ENCODE measurements at regions not wholly inside any gene's neighbourhood (a gene's known extent, or its start where the extent isn't known, plus 50 kb on each side); places are given as distances from the start of the nearest gene placed in this dataset.

DNA sequence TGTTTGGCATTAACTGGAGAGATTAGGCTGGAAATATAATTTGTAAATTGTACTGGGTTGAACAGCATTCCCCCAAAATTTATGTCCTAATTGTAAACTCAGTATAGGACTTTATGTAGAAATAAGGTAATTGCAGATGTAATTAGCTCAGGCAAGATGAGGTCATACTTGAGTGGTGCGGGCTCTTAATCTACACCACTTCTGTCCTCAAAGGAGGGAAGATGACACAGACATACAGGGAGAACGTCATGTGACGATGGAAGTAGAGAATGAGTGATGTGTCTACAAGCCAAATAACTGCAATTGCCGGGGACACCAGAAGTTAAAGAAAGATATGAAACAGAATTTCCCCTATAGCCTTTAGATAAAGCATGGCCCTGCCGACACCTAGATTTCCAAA is 1501.1 kb upstream of the PIK3C3 start:
- no peaks in the 10 kb centered on the region for H3K4me1 ChIP-seq
- DNase-seq (ENCODE audit: low spot score in 2 of 2) = no peak
- WGBS = 88% methylated on average over 5 of the region's 5 CpGs
- H3K27ac ChIP-seq = no peak overlapping the region
- TF ChIP-seq POLR2AphosphoS5 (IDR thresholded peaks at IDR 0.05) (no peak), EP300 (IDR thresholded peaks at IDR 0.05) (no peak), POLR2A (IDR thresholded peaks at IDR 0.05) (no peak)
- TF ChIP-seq, protein P1, sequence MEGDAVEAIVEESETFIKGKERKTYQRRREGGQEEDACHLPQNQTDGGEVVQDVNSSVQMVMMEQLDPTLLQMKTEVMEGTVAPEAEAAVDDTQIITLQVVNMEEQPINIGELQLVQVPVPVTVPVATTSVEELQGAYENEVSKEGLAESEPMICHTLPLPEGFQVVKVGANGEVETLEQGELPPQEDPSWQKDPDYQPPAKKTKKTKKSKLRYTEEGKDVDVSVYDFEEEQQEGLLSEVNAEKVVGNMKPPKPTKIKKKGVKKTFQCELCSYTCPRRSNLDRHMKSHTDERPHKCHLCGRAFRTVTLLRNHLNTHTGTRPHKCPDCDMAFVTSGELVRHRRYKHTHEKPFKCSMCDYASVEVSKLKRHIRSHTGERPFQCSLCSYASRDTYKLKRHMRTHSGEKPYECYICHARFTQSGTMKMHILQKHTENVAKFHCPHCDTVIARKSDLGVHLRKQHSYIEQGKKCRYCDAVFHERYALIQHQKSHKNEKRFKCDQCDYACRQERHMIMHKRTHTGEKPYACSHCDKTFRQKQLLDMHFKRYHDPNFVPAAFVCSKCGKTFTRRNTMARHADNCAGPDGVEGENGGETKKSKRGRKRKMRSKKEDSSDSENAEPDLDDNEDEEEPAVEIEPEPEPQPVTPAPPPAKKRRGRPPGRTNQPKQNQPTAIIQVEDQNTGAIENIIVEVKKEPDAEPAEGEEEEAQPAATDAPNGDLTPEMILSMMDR (IDR thresholded peaks at IDR 0.05) = no peak
- H3K36me3 ChIP-seq = no peaks in the 10 kb centered on the region
- no peak overlapping the region for H3K4me3 ChIP-seq
- H3K27me3 ChIP-seq = no peaks in the 10 kb centered on the region
- H3K9me3 ChIP-seq = no peaks in the 10 kb centered on the region

DNA sequence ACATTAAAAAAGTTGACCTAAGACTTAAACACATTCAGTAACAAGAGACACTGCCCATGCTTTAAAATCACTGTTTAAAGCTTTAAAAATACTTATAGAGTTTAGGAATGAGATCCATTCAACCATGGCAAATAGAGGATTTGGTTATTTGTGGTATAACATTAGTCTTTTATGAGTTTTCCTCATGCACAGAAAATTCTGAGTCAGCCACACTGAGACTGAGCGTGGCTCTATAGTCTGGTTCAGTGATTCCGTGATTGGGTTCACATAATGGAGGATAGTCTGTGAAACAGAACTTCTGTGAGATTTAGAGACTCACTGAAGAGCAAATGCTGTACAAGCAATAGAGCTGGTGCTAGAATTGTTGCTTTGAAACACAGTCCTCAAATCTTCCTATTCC is 1502.4 kb upstream of the PIK3C3 start:
- Histone ChIP-seq H3K27ac (no peak overlapping the region), H3K4me1 (no peaks in the 10 kb centered on the region), H3K27me3 (no peaks in the 10 kb centered on the region), H3K36me3 (no peaks in the 10 kb centered on the region), H3K9me3 (no peaks in the 10 kb centered on the region), H3K4me3 (no peak overlapping the region)
- 92% methylated on average over 2 of the region's 2 CpGs for WGBS
- TF ChIP-seq, protein P1 (IDR thresholded peaks at IDR 0.05) = no peak
- TF ChIP-seq POLR2A (IDR thresholded peaks at IDR 0.05) (no peak), EP300 (IDR thresholded peaks at IDR 0.05) (no peak), POLR2AphosphoS5 (IDR thresholded peaks at IDR 0.05) (no peak)
- no peak for DNase-seq (ENCODE audit: low spot score in 2 of 2)

DNA sequence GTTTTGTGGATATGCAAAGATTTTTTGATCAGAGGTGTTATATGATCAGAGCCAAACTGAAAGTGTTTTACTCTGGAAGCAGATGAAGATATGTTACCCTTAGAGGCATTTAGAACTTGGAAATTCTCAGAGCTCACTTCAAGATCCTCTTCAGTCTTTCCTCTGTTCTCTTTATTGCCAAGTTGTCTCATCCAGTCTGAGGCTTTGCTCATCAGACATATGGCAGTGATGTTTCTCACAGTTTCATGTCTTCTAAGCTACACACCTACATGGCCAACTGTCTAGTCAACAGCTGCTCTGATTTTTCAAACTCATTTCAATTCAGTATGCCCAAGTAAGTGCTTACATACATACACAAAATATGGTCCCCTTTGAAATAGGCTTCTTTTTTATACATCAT is 1504.3 kb upstream of the PIK3C3 start:
- no peak for DNase-seq (ENCODE audit: low spot score in 2 of 2)
- no peaks in the 10 kb centered on the region for H3K4me1 ChIP-seq
- no peak overlapping the region for H3K4me3 ChIP-seq
- H3K27me3 ChIP-seq = no peaks in the 10 kb centered on the region
- no peak overlapping the region for H3K27ac ChIP-seq
- H3K36me3 ChIP-seq = no peaks in the 10 kb centered on the region
- H3K9me3 ChIP-seq = no peaks in the 10 kb centered on the region
- TF ChIP-seq POLR2AphosphoS5 (IDR thresholded peaks at IDR 0.05) (no peak), EP300 (IDR thresholded peaks at IDR 0.05) (no peak), POLR2A (IDR thresholded peaks at IDR 0.05) (no peak)
- TF ChIP-seq, protein P1 (IDR thresholded peaks at IDR 0.05) = no peak

GRCh38 chr18:40447820-40448219 is 1507.2 kb upstream of the PIK3C3 start:
- WGBS = 50% methylated on average over 1 of the region's 1 CpG
- TF ChIP-seq POLR2A (IDR thresholded peaks at IDR 0.05) (no peak), EP300 (IDR thresholded peaks at IDR 0.05) (no peak)
- DNase-seq (ENCODE audit: low spot score in 2 of 2) = no peak
- Histone ChIP-seq H3K4me3 (no peak overlapping the region), H3K9me3 (no peaks in the 10 kb centered on the region), H3K27ac (no peak overlapping the region), H3K27me3 (no peaks in the 10 kb centered on the region), H3K4me1 (no peaks in the 10 kb centered on the region), H3K36me3 (no peaks in the 10 kb centered on the region)

GRCh38 chr18:40440088-40440487 is 1514.9 kb upstream of the PIK3C3 start:
- no peaks in the 10 kb centered on the region for H3K4me1 ChIP-seq
- H3K27ac ChIP-seq = no peak overlapping the region
- H3K36me3 ChIP-seq = no peaks in the 10 kb centered on the region
- 92% methylated on average over 7 of the region's 7 CpGs for WGBS
- H3K9me3 ChIP-seq = no peaks in the 10 kb centered on the region
- TF ChIP-seq POLR2A (IDR thresholded peaks at IDR 0.05) (no peak), POLR2AphosphoS5 (IDR thresholded peaks at IDR 0.05) (no peak), EP300 (IDR thresholded peaks at IDR 0.05) (no peak)
- TF ChIP-seq, protein P1 (IDR thresholded peaks at IDR 0.05) = no peak
- no peak for DNase-seq (ENCODE audit: low spot score in 2 of 2)
- no peak overlapping the region for H3K4me3 ChIP-seq
- no peaks in the 10 kb centered on the region for H3K27me3 ChIP-seq

- Histone ChIP-seq H3K4me1 (no peaks in the 10 kb centered on the region), H3K9me3 (no peaks in the 10 kb centered on the region), H3K4me3 (no peak overlapping the region), H3K36me3 (no peaks in the 10 kb centered on the region), H3K27ac (no peak overlapping the region), H3K27me3 (no peaks in the 10 kb centered on the region)
- DNase-seq (ENCODE audit: low spot score in 2 of 2) = no peak
- TF ChIP-seq POLR2A (IDR thresholded peaks at IDR 0.05) (no peak), EP300 (IDR thresholded peaks at IDR 0.05) (no peak), POLR2AphosphoS5 (IDR thresholded peaks at IDR 0.05) (no peak)
- TF ChIP-seq, protein P1 (IDR thresholded peaks at IDR 0.05) = no peak
- WGBS = 57% methylated on average over 3 of the region's 3 CpGs
Measured at GRCh38 chr18:40437517-40437916, 1517.5 kb upstream of the PIK3C3 start.
